GM18507 (cell line): ENCODE measurements at regions not wholly inside any gene's neighbourhood (a gene's known extent, or its start where the extent isn't known, plus 50 kb on each side); places are given as distances from the start of the nearest gene placed in this dataset.

Experiments
- DNase-seq: peaks from one replicate; pipeline ENCODE4 v3.0.0; 2011; ENCODE audit warnings: low read depth; ENCODE audit not compliant: insufficient read length; ENCODE audit errors: extremely low spot score
- FAIRE-seq: peaks from 2 replicates; lab custom pipeline; 2011; peaks lifted over from hg19 to GRCh38; lab: Jason Lieb, UNC

- DNase-seq (no peak), FAIRE-seq (no peak)
Measured at GRCh38 chr10:6909905-6910560, 330.0 kb upstream of the PRKCQ start.

- no peak for FAIRE-seq
- no peak for DNase-seq
Measured at GRCh38 chr10:6907877-6908530, 327.9 kb upstream of the PRKCQ start.

GRCh38 chr10:6894405-6894804 is 314.3 kb upstream of the PRKCQ start:
- DNase-seq (no peak), FAIRE-seq (no peak)

- FAIRE-seq = no peak
- no peak for DNase-seq
Measured at GRCh38 chr10:6892864-6893263, 312.8 kb upstream of the PRKCQ start.

- DNase-seq (no peak), FAIRE-seq (no peak)
Measured at GRCh38 chr10:6891924-6892323, 311.8 kb upstream of the PRKCQ start.

- FAIRE-seq = no peak
- no peak for DNase-seq
Measured at GRCh38 chr10:6889718-6890117, 309.6 kb upstream of the PRKCQ start.

GRCh38 chr10:6888434-6888833 is 308.4 kb upstream of the PRKCQ start:
- no peak for FAIRE-seq
- DNase-seq = no peak

- DNase-seq = no peak
- FAIRE-seq = no peak
Measured at GRCh38 chr10:6885284-6885683, 305.2 kb upstream of the PRKCQ start.

- FAIRE-seq = no peak
Measured at GRCh38 chr10:6881987-6882386, 301.9 kb upstream of the PRKCQ start.

GRCh38 chr10:6877722-6878392 is 297.8 kb upstream of the PRKCQ start:
- FAIRE-seq (no peak), DNase-seq (no peak)

More at GRCh38 chr10:6881987-6882386, 301.9 kb upstream of the PRKCQ start:
- DNase-seq = no peak

GRCh38 chr10:6877336-6877721 is 297.3 kb upstream of the PRKCQ start:
- DNase-seq (no peak), FAIRE-seq (no peak)

- DNase-seq = no peak
- no peak for FAIRE-seq
Measured at GRCh38 chr10:6875269-6875865, 295.3 kb upstream of the PRKCQ start.

GRCh38 chr10:6871128-6871527 is 291.1 kb upstream of the PRKCQ start:
- FAIRE-seq (no peak), DNase-seq (no peak)

GRCh38 chr10:6868036-6868725 is 288.1 kb upstream of the PRKCQ start:
- FAIRE-seq = no peak

GRCh38 chr10:6866757-6867156 is 286.7 kb upstream of the PRKCQ start:
- FAIRE-seq (no peak), DNase-seq (no peak)

More at GRCh38 chr10:6868036-6868725, 288.1 kb upstream of the PRKCQ start:
- DNase-seq = no peak

- no peak for DNase-seq
- no peak for FAIRE-seq
Measured at GRCh38 chr10:6864142-6864541, 284.1 kb upstream of the PRKCQ start.

- FAIRE-seq = no peak
- no peak for DNase-seq
Measured at GRCh38 chr10:6863381-6863780, 283.3 kb upstream of the PRKCQ start.

- no peak for FAIRE-seq
- no peak for DNase-seq
Measured at GRCh38 chr10:6850452-6850851, 270.4 kb upstream of the PRKCQ start.

GRCh38 chr10:6847561-6847960 is 267.5 kb upstream of the PRKCQ start:
- FAIRE-seq (no peak), DNase-seq (no peak)
